A673 (cell line): ENCODE measurements at regions not wholly inside any gene's neighbourhood (a gene's known extent, or its start where the extent isn't known, plus 50 kb on each side); places are given as distances from the start of the nearest gene placed in this dataset.

Experiments used
- CTCF ChIP-seq: fragments of 300-800, 200-600 bp; sonication (generic); conservative IDR thresholded peaks from 2 replicates; pipeline ENCODE4 v1.5.1; 2017; ENCODE audit warnings: low read depth, mild to moderate bottlenecking, antibody characterized with exemption, low read length, moderate library complexity, mixed read lengths
- EZH2 ChIP-seq: fragments of 200-600 bp; sonication (generic); IDR thresholded peaks from 2 replicates; pipeline ENCODE4 v1.6.1; 2017; ENCODE audit warnings: borderline replicate concordance, low read depth, mild to moderate bottlenecking, mixed read lengths, antibody characterized with exemption, low read length; ENCODE audit not compliant: poor library complexity, severe bottlenecking

GRCh38 chr5:8057769-8058168 lies 188.8 kb downstream of the MTRR start:
- TF ChIP-seq CTCF (no peak), EZH2 (no peak)
